GM13976 (cell line): ENCODE measurements at regions not wholly inside any gene's neighbourhood (a gene's known extent, or its start where the extent isn't known, plus 50 kb on each side); places are given as distances from the start of the nearest gene placed in this dataset.

Experiments
- DNase-seq: peaks from one replicate; pipeline ENCODE4 v3.0.0; 2012; ENCODE audit warnings: low spot score
- CTCF ChIP-seq: IDR thresholded peaks from 2 replicates; pipeline ENCODE4 v1.5.1; 2012; ENCODE audit warnings: borderline replicate concordance, mild to moderate bottlenecking; ENCODE audit not compliant: insufficient read depth; ENCODE audit errors: extremely low read depth, missing control alignments, control extremely low read depth
- in situ Hi-C: fragments of 300-500 bp; cut with MboI; formaldehyde crosslinking; loops from one replicate; pipeline ENCODE4 v1.12.0; 2022; ENCODE audit warnings: low sequenced_read_pairs, mixed read lengths, inconsistent platforms; ENCODE audit not compliant: unreplicated experiment

DNA sequence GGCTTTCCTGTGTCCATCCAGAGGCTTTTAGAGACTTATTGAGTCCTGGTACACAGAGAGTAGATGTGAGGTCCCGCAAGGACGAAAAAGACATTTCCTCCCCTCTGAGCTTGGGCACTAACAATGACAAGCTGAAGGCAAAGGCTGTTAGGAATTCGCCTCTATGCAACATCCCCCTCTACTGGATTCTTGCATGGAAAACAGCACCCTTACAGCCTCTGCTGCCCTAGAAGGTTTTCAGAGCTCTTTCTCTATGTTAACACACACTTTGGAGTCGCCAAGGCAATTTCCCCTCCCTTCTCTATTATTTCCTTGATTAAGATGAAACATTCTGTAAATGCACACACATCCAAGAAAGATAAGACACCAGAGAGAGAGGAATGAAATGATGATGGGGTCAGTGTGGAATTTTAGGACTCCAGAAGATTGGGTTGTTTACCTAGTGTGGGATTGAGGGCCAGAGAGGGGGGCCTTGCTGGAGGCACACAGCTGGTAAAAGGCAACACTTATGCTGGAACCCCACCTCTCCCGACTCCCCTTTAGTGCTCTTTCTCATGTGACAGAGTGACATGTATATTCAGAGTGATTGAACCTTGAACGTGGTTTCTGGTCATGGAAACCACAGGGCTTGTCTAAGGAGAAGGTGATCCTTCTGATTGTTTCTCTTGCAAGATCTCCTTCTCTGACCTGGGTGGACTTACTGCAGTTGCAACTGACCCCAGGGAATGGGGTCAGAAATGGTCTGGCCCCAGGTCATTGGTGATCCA is 300.7 kb downstream of the CLIC5 start:
- peak; percentile 66 for TF ChIP-seq CTCF
- DNase-seq = peak; percentile 61
- in situ Hi-C loops = loop anchor here (25.0 kb wide), 3 partner anchors 197 to 1078 kb away; no protein-coding TSS in a partner anchor

- DNase-seq = no peak
- no peak for TF ChIP-seq CTCF
- in situ Hi-C loops = loop anchor here (25.0 kb wide), 3 partner anchors 198 to 1077 kb away; no protein-coding TSS in a partner anchor
Measured at GRCh38 chr6:45714006-45714730, 301.5 kb downstream of the CLIC5 start.
